ENCODE measurements at regions not wholly inside any gene's neighbourhood (a gene's known extent, or its start where the extent isn't known, plus 50 kb on each side); places are given as distances from the start of the nearest gene placed in this dataset.

DNA sequence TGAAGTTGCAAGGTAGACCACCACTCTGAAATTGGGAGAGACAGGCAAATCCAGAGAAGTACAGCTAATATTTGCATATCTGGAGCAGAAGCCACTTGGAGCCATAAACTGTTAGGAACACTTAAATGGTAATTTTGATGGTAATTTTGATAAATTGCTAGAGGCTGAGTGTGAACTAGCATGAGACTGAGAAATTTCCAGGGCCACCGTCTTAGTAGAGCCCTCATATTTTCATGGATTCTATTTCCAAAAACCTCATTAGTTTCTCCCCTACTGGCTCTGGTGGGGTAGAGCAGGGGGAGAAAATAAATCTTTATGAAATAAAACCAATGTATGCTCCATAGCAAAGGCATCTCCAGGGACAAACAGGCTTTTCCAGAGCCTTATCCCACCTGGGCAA, 429.4 kb upstream of the DIPK2B start:
- no peak overlapping the region for H3K4me2 ChIP-seq (ENCODE audit: insufficient read depth, insufficient read length, low read length)
- H3K4me1 ChIP-seq (ENCODE audit: insufficient read depth, low read length), result no peaks in the 10 kb centered on the region
- no peak overlapping the region for H3K56ac ChIP-seq (ENCODE audit: insufficient read length, low read depth, low read length)
- H3K18ac ChIP-seq (ENCODE audit: insufficient read length, low read depth, low read length), result no peak overlapping the region
- TF ChIP-seq, protein P1, sequence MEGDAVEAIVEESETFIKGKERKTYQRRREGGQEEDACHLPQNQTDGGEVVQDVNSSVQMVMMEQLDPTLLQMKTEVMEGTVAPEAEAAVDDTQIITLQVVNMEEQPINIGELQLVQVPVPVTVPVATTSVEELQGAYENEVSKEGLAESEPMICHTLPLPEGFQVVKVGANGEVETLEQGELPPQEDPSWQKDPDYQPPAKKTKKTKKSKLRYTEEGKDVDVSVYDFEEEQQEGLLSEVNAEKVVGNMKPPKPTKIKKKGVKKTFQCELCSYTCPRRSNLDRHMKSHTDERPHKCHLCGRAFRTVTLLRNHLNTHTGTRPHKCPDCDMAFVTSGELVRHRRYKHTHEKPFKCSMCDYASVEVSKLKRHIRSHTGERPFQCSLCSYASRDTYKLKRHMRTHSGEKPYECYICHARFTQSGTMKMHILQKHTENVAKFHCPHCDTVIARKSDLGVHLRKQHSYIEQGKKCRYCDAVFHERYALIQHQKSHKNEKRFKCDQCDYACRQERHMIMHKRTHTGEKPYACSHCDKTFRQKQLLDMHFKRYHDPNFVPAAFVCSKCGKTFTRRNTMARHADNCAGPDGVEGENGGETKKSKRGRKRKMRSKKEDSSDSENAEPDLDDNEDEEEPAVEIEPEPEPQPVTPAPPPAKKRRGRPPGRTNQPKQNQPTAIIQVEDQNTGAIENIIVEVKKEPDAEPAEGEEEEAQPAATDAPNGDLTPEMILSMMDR (conservative IDR thresholded peaks at IDR 0.05), result no peak
- H3K79me2 ChIP-seq (ENCODE audit: insufficient read depth, low read length), result no peaks in the 10 kb centered on the region
- no peaks in the 10 kb centered on the region for H4K20me1 ChIP-seq (ENCODE audit: control insufficient read depth, insufficient read depth, insufficient read length)
- no peak overlapping the region for H2BK15ac ChIP-seq (ENCODE audit: low read depth, low read length)
- Mint-ChIP-seq H3K4me1 (no peaks in the 10 kb centered on the region), H3K27ac (no peak overlapping the region), H3K36me3 (ENCODE audit: insufficient read depth in 1 of 3, low read depth in 3 of 3) (peaks cover 11 to 18% (median 14%) of the 10 kb centered on the region in 3 experiments), H3K9me3 (peaks cover 73 to 78% of the 10 kb centered on the region in 2 experiments), H3K27me3 (ENCODE audit: low read depth) (no peaks in the 10 kb centered on the region; the same call in 1 of the 2 replicates), H3K4me3 (no peak overlapping the region)
- H2BK120ac ChIP-seq (ENCODE audit: low read depth, low read length, poor library complexity, severe bottlenecking), result no peak overlapping the region
- no peaks in the 10 kb centered on the region for H3K9me3 ChIP-seq (ENCODE audit: control insufficient read depth, low read depth, low read length)
- no peaks in the 10 kb centered on the region for H3K27me3 ChIP-seq (ENCODE audit: insufficient read depth, low read length)
- H3K27ac ChIP-seq (ENCODE audit: insufficient read length, low read depth, low read length), result no peak overlapping the region
- H2AFZ ChIP-seq (ENCODE audit: low read length), result no peak overlapping the region
- H4K5ac ChIP-seq (ENCODE audit: insufficient read length, low read depth, low read length), result no peak overlapping the region
- no peaks in the 10 kb centered on the region for H3K23me2 ChIP-seq (ENCODE audit: insufficient read length, low read depth, low read length, poor library complexity, severe bottlenecking)
- DNase-seq, result no peak
- no peak overlapping the region for H4K8ac ChIP-seq (replicated peaks; ENCODE audit: insufficient read length, low read depth, low read length)
- no peak overlapping the region for H2BK5ac ChIP-seq (ENCODE audit: insufficient read length, low read length)
- H3K14ac ChIP-seq (ENCODE audit: insufficient read depth, low read length), result no peak overlapping the region
- no peak overlapping the region for H2BK20ac ChIP-seq (ENCODE audit: low read depth, low read length, poor library complexity, severe bottlenecking)
- H3K4ac ChIP-seq (ENCODE audit: low read depth, low read length), result no peak overlapping the region
- no CpG with 5 or more reads among the region's 1 CpG for WGBS (ENCODE audit: extremely low coverage, insufficient read length, low lambda C conversion rate)
- no peaks in the 10 kb centered on the region for H3K79me1 ChIP-seq (ENCODE audit: insufficient read depth, low read depth, low read length, poor library complexity, severe bottlenecking)
- no peak overlapping the region for H2AK5ac ChIP-seq (ENCODE audit: insufficient read length, low read length)
- no peak overlapping the region for H2BK12ac ChIP-seq (ENCODE audit: insufficient read length, low read depth, low read length)
- no peak overlapping the region for H3K9ac ChIP-seq (ENCODE audit: extremely low read depth, insufficient read length, low read length)
- H3T11ph ChIP-seq (ENCODE audit: low read length), result no peak overlapping the region
- H4K91ac ChIP-seq (ENCODE audit: insufficient read length, low read depth, low read length), result no peak overlapping the region
- H3K23ac ChIP-seq (ENCODE audit: insufficient read length, low read depth, low read length), result no peak overlapping the region
